ENCODE measurements at regions not wholly inside any gene's neighbourhood (a gene's known extent, or its start where the extent isn't known, plus 50 kb on each side); places are given as distances from the start of the nearest gene placed in this dataset.

- Histone ChIP-seq H3K36me3 (ENCODE audit: low read depth) (no peaks in the 10 kb centered on the region), H3K4me1 (ENCODE audit: insufficient read depth, poor library complexity, severe bottlenecking) (no peaks in the 10 kb centered on the region), H3K9me3 (ENCODE audit: severe bottlenecking) (no peaks in the 10 kb centered on the region), H3K4me3 (ENCODE audit: severe bottlenecking) (no peak overlapping the region), H3K27ac (ENCODE audit: poor library complexity, severe bottlenecking) (no peak overlapping the region), H3K27me3 (ENCODE audit: insufficient read depth, poor library complexity, severe bottlenecking) (no peaks in the 10 kb centered on the region)
- DNase-seq (ENCODE audit: low spot score) (no peak), ATAC-seq (ENCODE audit: low read depth) (no peak)
- no peak for TF ChIP-seq CTCF (IDR thresholded peaks at IDR 0.05; ENCODE audit: poor library complexity, severe bottlenecking)
Observed at GRCh38 chr2:238699307-238700116, 148.4 kb upstream of the TWIST2 start.

- no peak for ATAC-seq (ENCODE audit: low read depth)
- no peaks in the 10 kb centered on the region for H3K4me1 ChIP-seq (ENCODE audit: insufficient read depth, poor library complexity, severe bottlenecking)
Observed at GRCh38 chr2:238700117-238700457, 147.8 kb upstream of the TWIST2 start.

GRCh38 chr2:238700506-238701340 is 147.2 kb upstream of the TWIST2 start:
- H3K4me1 ChIP-seq (ENCODE audit: insufficient read depth, poor library complexity, severe bottlenecking): no peaks in the 10 kb centered on the region
- H3K27ac ChIP-seq (ENCODE audit: poor library complexity, severe bottlenecking): no peak overlapping the region
- no peaks in the 10 kb centered on the region for H3K9me3 ChIP-seq (ENCODE audit: severe bottlenecking)
- no peak for TF ChIP-seq CTCF (IDR thresholded peaks at IDR 0.05; ENCODE audit: poor library complexity, severe bottlenecking)
- DNase-seq (ENCODE audit: low spot score) (no peak), ATAC-seq (ENCODE audit: low read depth) (no peak)
- H3K4me3 ChIP-seq (ENCODE audit: severe bottlenecking): no peak overlapping the region
- H3K36me3 ChIP-seq (ENCODE audit: low read depth): no peaks in the 10 kb centered on the region
- H3K27me3 ChIP-seq (ENCODE audit: insufficient read depth, poor library complexity, severe bottlenecking): no peaks in the 10 kb centered on the region

More at GRCh38 chr2:238700117-238700457, 147.8 kb upstream of the TWIST2 start:
- H3K36me3 ChIP-seq (ENCODE audit: low read depth): no peaks in the 10 kb centered on the region
- no peak for TF ChIP-seq CTCF (IDR thresholded peaks at IDR 0.05; ENCODE audit: poor library complexity, severe bottlenecking)
- no peaks in the 10 kb centered on the region for H3K27me3 ChIP-seq (ENCODE audit: insufficient read depth, poor library complexity, severe bottlenecking)
- no peaks in the 10 kb centered on the region for H3K9me3 ChIP-seq (ENCODE audit: severe bottlenecking)
- no peak overlapping the region for H3K27ac ChIP-seq (ENCODE audit: poor library complexity, severe bottlenecking)
- H3K4me3 ChIP-seq (ENCODE audit: severe bottlenecking): no peak overlapping the region
- DNase-seq (ENCODE audit: low spot score): no peak

- H3K36me3 ChIP-seq (ENCODE audit: low read depth): no peaks in the 10 kb centered on the region
- no peak for ATAC-seq (ENCODE audit: low read depth)
- H3K27ac ChIP-seq (ENCODE audit: poor library complexity, severe bottlenecking): no peak overlapping the region
- no peak overlapping the region for H3K4me3 ChIP-seq (ENCODE audit: severe bottlenecking)
- H3K4me1 ChIP-seq (ENCODE audit: insufficient read depth, poor library complexity, severe bottlenecking): no peaks in the 10 kb centered on the region
- H3K9me3 ChIP-seq (ENCODE audit: severe bottlenecking): no peaks in the 10 kb centered on the region
- no peak for TF ChIP-seq CTCF (IDR thresholded peaks at IDR 0.05; ENCODE audit: poor library complexity, severe bottlenecking)
- H3K27me3 ChIP-seq (ENCODE audit: insufficient read depth, poor library complexity, severe bottlenecking): no peaks in the 10 kb centered on the region
- DNase-seq (ENCODE audit: low spot score): no peak
Observed at GRCh38 chr2:238701341-238702206, 146.3 kb upstream of the TWIST2 start.

Measured in RWPE2 (cell line).